ENCODE measurements at regions not wholly inside any gene's neighbourhood (a gene's known extent, or its start where the extent isn't known, plus 50 kb on each side); places are given as distances from the start of the nearest gene placed in this dataset.

GRCh38 chr10:47169581-47169980 lies 130.4 kb upstream of the GDF10 start:
- no peak for DNase-seq

GRCh38 chr10:47173929-47174442 lies 126.0 kb upstream of the GDF10 start:
- no peak for DNase-seq

- DNase-seq, result no peak
Observed at GRCh38 chr10:47175181-47176123, 124.5 kb upstream of the GDF10 start.

- no peak for DNase-seq
Observed at GRCh38 chr10:47176206-47176902, 123.6 kb upstream of the GDF10 start.

- DNase-seq, result no peak
Observed at GRCh38 chr10:47176903-47177868, 122.8 kb upstream of the GDF10 start.

GRCh38 chr10:47178537-47179290 lies 121.3 kb upstream of the GDF10 start:
- no peak for DNase-seq

- DNase-seq, result no peak
Observed at GRCh38 chr10:47179291-47179647, 120.7 kb upstream of the GDF10 start.

- no peak for DNase-seq
Observed at GRCh38 chr10:47181052-47181849, 118.7 kb upstream of the GDF10 start.

- no peak for DNase-seq
Observed at GRCh38 chr10:47182934-47183703, 116.9 kb upstream of the GDF10 start.

GRCh38 chr10:47183704-47184041 lies 116.3 kb upstream of the GDF10 start:
- DNase-seq, result no peak

- DNase-seq, result no peak
Observed at GRCh38 chr10:47184273-47184672, 115.7 kb upstream of the GDF10 start.

- DNase-seq, result no peak
Observed at GRCh38 chr10:47184724-47185330, 115.2 kb upstream of the GDF10 start.

- no peak for DNase-seq
Observed at GRCh38 chr10:47186941-47187340, 113.1 kb upstream of the GDF10 start.

- no peak for DNase-seq
Observed at GRCh38 chr10:47187592-47187991, 112.4 kb upstream of the GDF10 start.

- no peak for DNase-seq
Observed at GRCh38 chr10:47188156-47188555, 111.8 kb upstream of the GDF10 start.

GRCh38 chr10:47189802-47190201 lies 110.2 kb upstream of the GDF10 start:
- no peak for DNase-seq

- no peak for DNase-seq
Observed at GRCh38 chr10:47190301-47190700, 109.7 kb upstream of the GDF10 start.

- DNase-seq, result no peak
Observed at GRCh38 chr10:47190802-47191450, 109.1 kb upstream of the GDF10 start.

GRCh38 chr10:47192273-47192672 lies 107.7 kb upstream of the GDF10 start:
- DNase-seq, result no peak
